HG03196 (cell line): ENCODE measurements at regions not wholly inside any gene's neighbourhood (a gene's known extent, or its start where the extent isn't known, plus 50 kb on each side); places are given as distances from the start of the nearest gene placed in this dataset.
"Not testable (repeated sequence)": the region's sequence is repeated elsewhere in the genome, so short reads cannot be mapped to it uniquely, and the experiment has no call there.

Experiments used
- ATAC-seq: cut with Tn5 transposase; IDR thresholded peaks from one replicate; pipeline ENCODE4 v1.9.1; 2021; ENCODE audit not compliant: unreplicated experiment

DNA sequence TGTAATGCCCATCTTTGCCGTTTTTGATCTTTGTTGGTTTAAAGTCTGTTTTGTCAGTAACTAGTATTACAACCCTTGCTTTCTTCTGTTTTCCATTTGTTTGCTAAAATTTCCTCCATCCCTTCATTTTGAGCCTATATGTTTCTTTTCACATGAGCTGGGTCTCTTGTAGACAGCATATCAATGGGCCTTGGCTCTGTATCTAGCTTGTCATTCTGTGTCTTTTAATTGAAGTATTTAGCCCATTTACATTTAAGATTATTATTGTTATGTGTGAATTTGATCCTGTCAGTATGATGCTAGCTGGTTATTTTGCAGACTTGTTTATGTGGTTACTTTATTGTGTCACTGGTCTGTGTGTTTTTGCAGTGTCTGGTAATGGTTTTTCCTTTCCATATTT, 913.2 kb downstream of the TRHDE start:
- ATAC-seq = no peak

DNA sequence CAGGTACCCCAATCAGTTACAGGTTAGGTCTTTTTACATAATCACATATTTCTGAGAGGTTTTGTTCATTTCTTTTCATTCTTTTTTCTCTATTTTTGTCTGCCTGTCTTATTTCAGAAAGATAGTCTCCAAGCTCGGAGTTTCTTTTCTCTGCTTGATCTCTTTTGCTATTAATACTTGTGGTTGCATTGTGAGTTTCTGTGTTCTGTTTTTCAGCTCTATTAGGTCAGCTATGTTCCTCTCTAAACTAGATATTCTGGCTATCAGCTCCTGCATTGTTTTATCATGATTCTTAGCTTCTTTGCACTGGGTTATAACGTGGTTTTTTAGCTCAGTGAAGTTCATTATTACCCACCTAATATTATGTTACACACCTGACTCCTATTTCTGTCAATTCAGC, 914.1 kb downstream of the TRHDE start:
- no peak for ATAC-seq

DNA sequence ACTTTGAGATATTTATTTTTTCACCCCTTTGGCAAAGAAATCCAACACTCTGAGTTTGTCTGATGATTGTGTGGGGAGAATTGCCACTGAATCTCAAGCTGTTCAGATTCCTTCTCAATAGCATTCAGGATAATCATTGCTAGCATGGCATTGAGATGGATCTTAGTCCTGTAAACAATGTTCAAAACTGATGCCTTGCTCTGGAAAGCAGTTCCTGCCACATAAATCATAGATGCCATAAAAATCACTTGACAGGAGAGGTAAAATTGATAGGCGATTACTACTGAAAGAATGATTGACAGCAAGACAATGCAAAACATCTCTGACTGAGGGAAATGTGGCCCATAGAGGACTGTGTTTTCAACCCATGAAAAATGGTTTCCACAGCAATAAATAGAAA, 915.6 kb downstream of the TRHDE start:
- no peak for ATAC-seq

DNA sequence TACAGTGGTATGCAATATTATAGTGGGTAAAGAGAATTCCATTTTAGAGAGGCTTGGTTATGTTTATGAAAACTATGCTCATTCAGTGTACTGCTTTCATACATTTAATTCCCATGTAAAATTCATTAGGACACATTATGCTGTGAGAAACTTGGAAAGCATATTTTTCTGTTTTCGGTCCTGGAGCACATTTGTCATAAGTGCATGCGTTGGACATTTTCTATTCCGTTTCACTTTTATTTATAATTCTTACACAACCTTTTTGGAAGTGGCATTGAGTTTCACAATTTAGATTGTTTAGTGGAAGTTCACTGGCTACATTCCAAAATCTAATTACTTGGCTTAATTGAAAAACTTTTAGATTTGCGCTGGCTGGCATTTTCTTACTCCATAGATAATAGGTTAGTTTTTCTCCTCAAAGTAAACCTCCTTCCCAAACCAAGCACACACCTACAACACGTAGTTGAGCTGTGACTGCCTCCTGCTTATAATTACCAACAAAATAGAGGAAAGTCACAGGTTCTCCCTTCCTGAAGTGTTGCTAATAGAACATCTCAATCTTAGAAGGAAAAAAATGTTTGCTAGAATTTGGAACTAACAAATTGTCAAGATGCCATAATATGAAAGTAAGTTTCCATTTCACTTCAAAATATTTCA, 938.5 kb downstream of the TRHDE start:
- ATAC-seq = no peak

DNA sequence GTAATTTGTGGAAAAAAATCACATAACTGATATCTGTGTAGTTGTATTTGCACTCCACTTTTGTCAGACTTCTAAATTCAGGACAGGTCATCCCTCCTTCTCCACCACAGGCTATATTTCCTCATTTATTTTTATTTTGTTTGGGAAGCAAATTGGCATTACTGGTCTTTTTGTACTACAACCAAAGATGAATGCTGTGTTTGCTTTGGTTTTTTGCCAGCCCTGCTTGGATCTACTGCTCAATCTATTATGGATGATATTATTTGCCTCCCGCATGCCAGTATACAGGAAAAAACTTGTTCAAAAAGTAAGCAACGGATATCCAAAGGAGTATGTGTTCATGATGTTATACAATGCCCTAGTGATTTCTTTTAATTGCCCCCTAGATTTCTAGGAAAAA, 948.8 kb downstream of the TRHDE start:
- ATAC-seq = no peak

DNA sequence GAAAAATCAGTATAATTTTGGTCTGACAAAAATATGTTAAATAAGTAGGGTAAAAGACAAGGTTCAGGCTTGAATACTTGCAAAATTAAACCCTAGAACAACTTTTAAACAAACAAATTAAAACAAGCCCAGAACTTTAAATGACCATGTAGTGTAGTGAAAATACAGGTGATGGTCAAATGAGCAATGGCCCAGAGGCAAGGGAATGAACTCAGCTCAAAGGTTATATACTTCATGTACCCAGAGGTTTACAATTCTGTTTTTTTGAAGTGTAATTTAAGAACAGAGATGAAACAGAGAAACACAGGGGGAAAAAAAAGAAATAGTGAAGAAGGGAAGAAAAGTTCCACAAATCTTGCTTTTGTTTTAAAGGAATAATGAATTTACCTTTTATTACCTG, 949.2 kb downstream of the TRHDE start:
- ATAC-seq = no peak

DNA sequence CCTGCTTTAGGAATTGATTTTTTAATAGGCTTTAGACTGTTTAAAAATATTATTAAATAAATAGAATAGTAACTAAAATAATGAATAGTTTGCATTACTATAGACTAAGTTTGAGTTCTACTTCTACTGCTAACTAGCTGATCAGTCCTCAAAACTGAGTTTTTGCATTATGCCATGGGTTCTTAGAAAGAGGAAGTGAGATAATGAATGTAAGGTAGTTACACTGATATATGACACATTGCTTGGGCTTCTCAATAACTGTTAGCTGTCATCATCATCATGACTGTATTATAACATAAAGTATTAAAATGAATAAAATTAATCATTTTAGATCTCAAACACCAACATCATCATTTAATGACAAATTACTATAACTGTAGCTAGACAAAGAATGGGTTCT, 949.7 kb downstream of the TRHDE start:
- ATAC-seq = no peak

DNA sequence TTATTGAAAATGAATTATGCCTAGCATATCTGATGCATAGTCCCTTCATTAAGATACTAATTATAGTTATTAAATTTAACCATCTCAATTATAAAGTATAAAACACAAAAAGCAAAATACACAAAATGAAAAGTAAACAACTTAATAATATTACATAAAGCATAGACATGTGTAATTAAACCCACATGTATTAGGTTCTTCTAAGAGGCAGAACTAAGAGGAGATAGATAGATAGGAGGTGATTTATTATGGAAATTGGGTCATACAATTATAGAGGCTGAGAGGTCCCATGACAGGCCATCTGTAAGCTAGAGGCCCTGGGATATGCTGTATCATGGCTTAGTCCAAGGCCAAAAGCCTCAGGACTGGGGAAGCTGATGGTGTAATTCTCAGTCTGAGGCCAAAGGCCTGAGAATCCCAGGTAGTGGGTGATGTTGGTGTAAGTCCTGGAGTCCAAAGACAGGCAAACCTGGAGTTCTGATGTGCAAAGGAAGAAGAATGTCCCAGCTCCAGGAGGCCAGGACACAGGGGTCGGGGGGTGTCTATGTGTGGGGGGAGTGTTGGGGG, 953.3 kb downstream of the TRHDE start:
- no peak for ATAC-seq

DNA sequence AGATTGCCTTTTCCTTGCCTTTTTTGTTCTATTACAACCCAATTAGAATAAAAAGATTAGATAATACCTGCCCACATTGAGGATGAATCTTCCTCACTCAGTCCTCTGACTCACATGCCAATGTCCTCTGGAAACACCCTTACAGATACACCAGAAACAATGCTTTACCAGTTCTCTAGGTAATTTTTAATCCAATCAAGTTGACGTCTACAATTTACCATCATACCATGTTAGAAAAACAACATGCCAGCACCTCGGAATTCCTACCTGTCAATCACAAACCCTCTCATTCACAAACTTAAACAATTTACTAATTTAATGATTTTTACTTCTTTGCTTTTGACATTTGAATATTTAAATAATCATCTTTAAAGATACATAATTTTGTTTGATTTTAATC, 953.8 kb downstream of the TRHDE start:
- no peak for ATAC-seq

DNA sequence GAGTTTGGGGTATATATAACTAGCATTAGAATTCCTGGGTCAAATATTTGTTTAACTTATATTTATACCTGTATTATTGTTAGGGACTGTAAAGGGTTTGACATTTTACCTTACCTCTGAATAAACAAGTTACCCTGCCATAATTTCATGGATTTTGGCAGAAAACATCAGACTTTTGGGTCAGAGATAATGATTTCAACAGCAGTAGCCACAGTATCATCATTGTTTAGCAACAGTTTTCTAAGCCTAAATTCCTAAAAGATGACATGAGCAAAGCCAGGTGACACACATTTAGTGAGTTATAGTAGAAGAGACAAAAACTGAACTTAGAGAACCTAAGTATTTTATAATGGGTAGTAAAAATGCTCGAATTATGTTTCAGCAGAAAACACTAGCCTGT, 954.4 kb downstream of the TRHDE start:
- ATAC-seq = no peak

DNA sequence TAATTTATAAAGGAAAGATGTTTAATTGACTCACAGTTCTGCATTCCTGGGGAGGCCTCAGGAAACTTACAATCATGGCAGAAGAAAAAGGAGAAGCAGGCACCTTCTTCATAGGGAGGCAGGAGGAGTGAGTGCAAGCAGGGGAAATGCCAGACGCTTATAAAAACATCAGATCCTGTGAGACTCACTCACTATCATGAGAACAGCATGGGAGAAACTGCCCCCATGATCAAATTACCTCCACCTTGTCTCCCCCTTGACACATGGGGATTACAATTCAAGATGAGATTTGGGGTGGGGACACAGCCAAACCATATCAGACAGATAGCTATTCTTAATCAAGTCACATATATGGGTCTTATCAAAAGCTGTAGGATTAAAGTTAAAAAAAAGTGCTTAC, 956.7 kb downstream of the TRHDE start:
- ATAC-seq = not testable (repeated sequence)

DNA sequence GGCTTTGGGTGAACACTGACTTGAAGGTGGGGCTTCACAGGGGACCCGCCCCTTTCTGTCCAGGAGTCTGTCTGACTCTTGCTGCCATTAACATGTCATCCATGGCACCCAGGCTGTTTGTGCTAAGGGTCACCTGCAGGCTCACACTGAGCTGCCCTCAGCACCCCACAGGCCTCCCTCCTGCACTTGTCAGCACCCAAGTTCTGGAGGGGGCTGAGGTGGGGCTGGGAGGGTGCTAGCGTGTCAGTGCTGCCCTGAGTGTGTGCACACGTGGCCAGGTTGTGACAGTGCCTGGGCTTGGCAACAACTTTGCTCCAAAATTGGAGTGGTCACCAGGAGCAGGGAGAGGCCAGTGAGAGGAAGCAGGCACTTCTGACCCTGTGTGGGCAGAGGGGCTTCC, 963.2 kb downstream of the TRHDE start:
- no peak for ATAC-seq

DNA sequence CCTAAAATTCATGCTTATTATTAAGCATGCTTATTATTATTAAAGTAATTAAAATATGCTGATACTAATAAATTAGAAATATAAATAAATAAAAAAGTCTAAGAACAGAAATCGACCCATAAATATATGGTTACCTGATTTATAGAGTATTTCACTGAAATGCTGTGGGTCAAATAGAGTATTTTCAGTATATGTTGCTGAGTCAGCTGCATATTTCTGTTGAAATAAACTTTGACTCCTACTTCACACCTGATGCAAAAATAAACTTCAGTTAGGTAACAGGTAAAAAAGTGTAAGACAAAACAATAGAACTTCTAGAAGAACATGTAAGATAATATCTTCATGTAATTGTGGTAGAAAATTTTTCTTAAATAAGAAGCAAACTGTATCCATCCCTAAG, 967.9 kb downstream of the TRHDE start:
- ATAC-seq = no peak

DNA sequence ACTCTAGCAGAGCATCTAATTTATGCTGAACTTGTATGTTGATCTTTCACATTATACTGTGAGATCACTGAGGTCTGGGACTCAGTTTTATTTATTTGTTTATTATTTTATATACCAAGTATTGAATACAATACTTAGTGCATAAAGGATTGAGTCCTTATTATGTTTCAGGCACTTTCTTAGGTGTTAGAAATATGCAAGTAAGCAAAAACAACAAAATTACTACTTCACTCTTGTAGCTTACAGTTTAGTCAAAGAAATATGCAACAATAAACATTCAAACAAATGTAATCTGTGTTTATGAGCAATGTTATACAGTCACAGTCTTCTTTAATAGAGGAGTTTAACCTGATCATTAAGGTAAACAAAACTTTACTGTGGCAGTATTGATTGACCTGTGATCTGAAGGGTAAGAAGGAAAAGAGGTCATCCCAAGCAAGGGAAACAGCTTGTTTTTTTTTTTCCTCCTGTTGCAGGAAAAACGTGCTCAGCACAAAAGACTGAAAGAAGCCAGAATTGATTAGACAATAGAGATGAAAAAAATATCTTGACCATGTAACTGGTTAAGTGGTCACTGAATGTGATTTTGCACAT, 990.7 kb downstream of the TRHDE start:
- no peak for ATAC-seq

DNA sequence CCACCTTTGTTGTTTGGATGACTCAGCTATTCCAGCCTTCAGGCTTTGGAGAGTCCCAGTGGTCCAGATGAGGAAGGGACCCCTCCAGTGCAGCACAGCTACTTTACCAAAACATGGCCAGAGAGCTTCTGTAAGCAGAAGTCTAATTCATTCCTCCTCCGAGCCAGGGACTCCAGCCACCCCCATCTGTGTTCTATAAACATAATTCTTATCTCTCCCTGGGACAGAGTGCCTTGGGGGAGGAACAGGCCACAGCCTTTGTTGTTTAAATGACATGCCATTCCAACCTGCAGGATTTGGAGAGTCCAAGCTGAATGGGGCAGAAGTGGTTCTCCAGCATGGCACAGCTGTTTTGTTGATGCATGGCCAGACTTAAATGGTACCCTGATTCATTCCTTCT, 994.0 kb downstream of the TRHDE start:
- no peak for ATAC-seq

DNA sequence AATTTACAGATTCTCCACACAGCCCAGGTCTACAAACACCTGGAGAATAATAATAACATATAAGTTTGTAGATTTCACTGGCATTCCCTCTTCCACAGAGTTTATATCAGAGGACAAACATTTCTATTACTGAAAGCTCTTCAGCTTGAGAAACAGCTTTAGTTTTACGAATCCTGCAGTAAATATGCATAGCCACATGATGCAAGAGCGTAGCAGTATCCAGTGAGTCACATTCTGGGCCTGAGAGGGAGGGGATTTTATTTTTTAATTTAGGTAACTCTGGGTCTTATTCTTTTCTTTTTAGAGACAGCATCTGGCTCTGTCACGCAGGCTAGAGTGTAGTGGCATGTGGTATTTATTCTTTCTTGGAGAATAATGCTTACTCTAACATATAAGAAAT, 1002.8 kb downstream of the TRHDE start:
- no peak for ATAC-seq

DNA sequence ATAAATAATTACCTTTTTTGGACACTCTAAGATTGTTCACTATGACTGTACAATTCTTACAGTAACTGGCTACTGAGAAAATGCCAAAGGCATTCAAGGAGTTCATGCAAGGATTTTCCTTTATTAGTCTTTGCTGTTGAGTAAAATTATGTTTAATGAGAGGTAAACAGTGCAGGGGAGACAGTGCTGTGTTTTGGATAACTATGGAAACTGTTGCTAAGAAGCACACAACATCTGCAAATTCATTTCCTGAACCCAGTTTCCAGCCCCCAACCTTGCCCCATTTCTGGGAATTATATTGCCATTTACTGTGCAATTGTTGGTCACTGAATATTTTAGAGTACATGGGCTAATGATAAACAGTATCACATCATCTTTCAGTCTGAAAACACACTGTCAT, 1005.8 kb downstream of the TRHDE start:
- no peak for ATAC-seq

DNA sequence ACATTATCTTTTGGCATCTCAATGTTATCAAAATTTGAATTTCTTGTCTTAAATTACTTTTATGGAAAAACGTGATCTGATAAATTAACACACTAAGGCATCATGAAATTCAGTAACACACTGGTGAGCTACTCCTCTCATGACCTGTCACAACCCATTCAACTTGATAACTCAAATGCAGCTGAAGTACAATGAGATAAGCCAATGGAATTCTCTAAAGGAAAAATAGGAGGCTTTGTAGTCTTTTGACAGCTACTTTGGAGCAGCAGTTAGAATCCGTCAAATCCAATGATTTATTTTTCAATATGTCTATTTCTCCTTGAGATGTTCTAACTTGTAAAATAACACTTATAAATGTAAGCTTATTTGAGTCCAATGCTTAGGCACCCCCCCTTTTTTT, 1029.4 kb downstream of the TRHDE start:
- ATAC-seq = no peak

DNA sequence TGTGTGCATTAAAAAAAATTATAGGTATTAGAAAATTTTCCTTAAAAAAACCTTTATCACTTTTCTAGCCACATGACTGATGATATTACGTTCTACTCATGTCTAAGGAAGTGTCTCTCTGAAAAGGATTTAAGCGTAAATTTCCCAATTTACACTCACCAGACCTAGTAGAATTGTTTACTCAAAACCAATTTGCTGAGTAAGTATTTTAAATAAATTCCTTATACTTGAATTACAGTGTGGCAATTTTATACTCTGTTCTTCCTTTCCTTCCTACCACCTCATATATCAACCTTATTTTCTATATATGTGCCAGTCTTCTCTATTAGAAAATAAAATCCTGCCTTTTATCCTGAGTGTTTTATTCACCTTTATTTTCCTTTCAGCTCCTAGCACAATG, 1035.1 kb downstream of the TRHDE start:
- ATAC-seq = no peak

DNA sequence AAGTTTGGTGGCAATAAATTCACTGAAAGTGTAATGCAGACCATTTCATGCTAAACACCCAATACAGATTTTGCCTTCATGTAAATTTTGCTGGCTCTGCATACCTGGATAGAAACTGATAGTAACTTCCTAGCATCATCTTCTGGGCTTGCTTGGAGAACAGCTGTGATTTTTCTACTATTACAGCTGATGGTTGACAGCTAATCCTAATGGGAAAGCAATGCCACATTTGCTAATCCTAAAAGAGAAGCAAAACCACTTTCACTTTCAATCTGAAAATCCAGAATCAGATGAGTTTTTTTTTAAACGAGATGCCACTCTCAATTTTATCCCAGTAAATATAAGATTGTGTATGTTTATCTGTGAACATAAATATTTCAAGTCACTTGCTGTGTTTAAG, 1035.9 kb downstream of the TRHDE start:
- no peak for ATAC-seq

DNA sequence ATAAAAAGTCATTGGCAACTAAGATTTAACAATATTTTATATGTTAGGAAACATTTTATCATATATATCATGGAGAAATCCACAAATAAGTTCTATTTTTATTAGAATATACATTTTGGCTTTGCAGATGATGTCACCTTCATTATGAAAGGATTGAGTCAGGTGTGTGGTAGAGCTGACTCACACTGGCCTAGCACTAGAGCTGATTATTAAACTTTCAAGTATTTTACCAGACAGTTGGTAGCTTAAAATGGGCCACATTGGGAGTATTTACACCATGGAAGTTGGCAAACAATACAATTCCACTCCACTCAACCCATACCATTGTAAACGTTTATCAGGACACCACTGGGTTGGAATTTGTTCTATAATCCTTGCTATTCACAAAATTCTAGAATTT, 1036.6 kb downstream of the TRHDE start:
- ATAC-seq = no peak

DNA sequence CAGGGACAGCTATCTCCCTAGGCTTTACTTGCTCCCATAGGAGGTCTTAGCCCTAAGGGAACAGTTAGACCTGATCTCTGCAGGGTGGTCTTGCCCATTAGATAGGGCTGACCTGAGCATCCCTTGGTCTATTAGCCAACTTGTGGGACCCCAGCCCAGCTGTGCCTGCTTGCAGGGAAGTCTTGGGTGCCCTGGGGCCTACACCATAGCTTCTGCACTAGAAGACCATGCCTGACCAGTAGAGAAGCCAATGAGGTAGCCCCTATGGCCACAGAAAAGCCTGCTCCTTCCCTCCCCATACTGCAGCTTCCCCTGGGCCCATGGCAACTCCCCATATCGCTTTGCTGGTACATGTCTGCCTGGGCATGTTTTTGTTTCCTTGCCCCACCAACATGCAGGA, 1049.1 kb downstream of the TRHDE start:
- ATAC-seq = no peak

DNA sequence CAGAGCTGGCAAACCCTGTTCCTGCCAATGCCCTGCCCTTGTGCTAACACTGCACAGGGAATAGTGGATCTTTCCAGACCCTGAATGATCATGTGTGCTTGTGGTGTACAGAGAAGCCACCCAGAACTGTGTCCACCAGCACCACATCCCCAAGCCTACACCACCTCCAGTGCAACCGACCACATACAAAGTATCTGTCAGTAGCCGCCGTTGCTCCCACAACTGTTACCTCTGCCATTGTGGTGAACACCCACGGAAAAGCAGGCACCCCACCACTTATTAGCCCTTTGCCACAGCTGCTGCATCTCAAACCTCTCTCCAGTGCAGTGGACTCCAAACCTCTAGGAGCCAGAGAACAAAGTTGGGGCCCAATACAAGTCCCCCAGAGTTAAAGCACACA, 1049.6 kb downstream of the TRHDE start:
- no peak for ATAC-seq
